Stomach smooth muscle (tissue), 2 donors: ENCODE measurements at regions not wholly inside any gene's neighbourhood (a gene's known extent, or its start where the extent isn't known, plus 50 kb on each side); places are given as distances from the start of the nearest gene placed in this dataset.

Experiments
- H3K27ac ChIP-seq: one replicate; pipeline ENCODE4 v1.7.0; 2013; ENCODE audit warnings: mild to moderate bottlenecking, low read length, inconsistent platforms
- H3K27me3 ChIP-seq, 2 donors: one replicate each; pipeline ENCODE4 v1.7.0; 2013; ENCODE audit warnings: low read length in 2 of 2; ENCODE audit not compliant: insufficient read depth in 2 of 2, control insufficient read depth in 1 of 2
- H3K36me3 ChIP-seq, 2 donors: one replicate each; pipeline ENCODE4 v1.7.0; 2013; ENCODE audit warnings: low read length in 2 of 2; ENCODE audit not compliant: control insufficient read depth in 2 of 2, insufficient read depth in 2 of 2
- H3K4me1 ChIP-seq: one replicate; pipeline ENCODE4 v1.7.0; 2013; ENCODE audit warnings: low read length; ENCODE audit not compliant: control insufficient read depth, insufficient read depth
- H3K4me3 ChIP-seq, 2 donors: one replicate each; pipeline ENCODE4 v1.7.0; 2013; ENCODE audit warnings: low read length in 2 of 2
- H3K9ac ChIP-seq, 2 donors: one replicate each; pipeline ENCODE4 v1.7.0; 2013; ENCODE audit warnings: low read length in 2 of 2, mild to moderate bottlenecking in 1 of 2
- H3K9me3 ChIP-seq, 2 donors: one replicate each; pipeline ENCODE4 v1.7.0; 2013; ENCODE audit warnings: low read length in 2 of 2; ENCODE audit not compliant: control insufficient read depth in 2 of 2
- donor health status: healthy.
- donor health status: Pancreatic carcinoma.

GRCh38 chr7:157086508-157087187 lies 52.1 kb upstream of the UBE3C start:
- Histone ChIP-seq H3K27me3 (peaks cover 4% of the 10 kb centered on the region in 2 donors), H3K9me3 (peaks cover 11 to 20% of the 10 kb centered on the region in 2 donors), H3K4me3 (no peak overlapping the region), H3K9ac (no peak overlapping the region), H3K36me3 (no peaks in the 10 kb centered on the region), H3K27ac (no peak overlapping the region), H3K4me1 (no peaks in the 10 kb centered on the region)

GRCh38 chr7:157087646-157088045 lies 51.1 kb upstream of the UBE3C start:
- no peak overlapping the region for H3K4me3 ChIP-seq
- H3K27me3 ChIP-seq = peaks cover 0 to 4% of the 10 kb centered on the region in 2 donors
- H3K36me3 ChIP-seq = no peaks in the 10 kb centered on the region
- peaks cover 8 to 20% of the 10 kb centered on the region in 2 donors for H3K9me3 ChIP-seq
- H3K27ac ChIP-seq = no peak overlapping the region
- H3K4me1 ChIP-seq = no peaks in the 10 kb centered on the region
- H3K9ac ChIP-seq = no peak overlapping the region

- Histone ChIP-seq H3K27ac (no peak overlapping the region), H3K9me3 (peaks cover 3 to 21% of the 10 kb centered on the region in 2 donors), H3K36me3 (no peaks in the 10 kb centered on the region), H3K4me3 (no peak overlapping the region), H3K27me3 (peaks cover 0 to 4% of the 10 kb centered on the region in 2 donors), H3K4me1 (no peaks in the 10 kb centered on the region), H3K9ac (no peak overlapping the region)
Observed at GRCh38 chr7:157088136-157088535, 50.6 kb upstream of the UBE3C start.
